HPDE6-E6E7 (cell line): ENCODE measurements at regions not wholly inside any gene's neighbourhood (a gene's known extent, or its start where the extent isn't known, plus 50 kb on each side); places are given as distances from the start of the nearest gene placed in this dataset.

Source experiments
- DNase-seq: peaks from one replicate; pipeline ENCODE4 v3.0.0; 2011; ENCODE audit warnings: missing footprints; ENCODE audit errors: extremely low spot score

- DNase-seq = no peak
Measured at GRCh38 chr6:120108061-120108795, 758.7 kb upstream of the MAN1A1 start.

- no peak for DNase-seq
Measured at GRCh38 chr6:120103618-120104017, 754.1 kb upstream of the MAN1A1 start.

GRCh38 chr6:120096696-120097260, 747.2 kb upstream of the MAN1A1 start:
- no peak for DNase-seq

GRCh38 chr6:120083186-120083585, 733.6 kb upstream of the MAN1A1 start:
- no peak for DNase-seq

GRCh38 chr6:120077489-120077888, 727.9 kb upstream of the MAN1A1 start:
- DNase-seq = peak; percentile 2

- no peak for DNase-seq
Measured at GRCh38 chr6:120058410-120058809, 708.8 kb upstream of the MAN1A1 start.

- DNase-seq = no peak
Measured at GRCh38 chr6:120056085-120056484, 706.5 kb upstream of the MAN1A1 start.

- no peak for DNase-seq
Measured at GRCh38 chr6:120055071-120055470, 705.5 kb upstream of the MAN1A1 start.

- no peak for DNase-seq
Measured at GRCh38 chr6:120039664-120040063, 690.1 kb upstream of the MAN1A1 start.

- DNase-seq = no peak
Measured at GRCh38 chr6:120031837-120032236, 682.3 kb upstream of the MAN1A1 start.

- DNase-seq = no peak
Measured at GRCh38 chr6:120026791-120027190, 677.2 kb upstream of the MAN1A1 start.

GRCh38 chr6:120010075-120010474, 660.5 kb upstream of the MAN1A1 start:
- DNase-seq = no peak

- no peak for DNase-seq
Measured at GRCh38 chr6:120005292-120005976, 655.9 kb upstream of the MAN1A1 start.

GRCh38 chr6:119986934-119987549, 637.5 kb upstream of the MAN1A1 start:
- DNase-seq = no peak

GRCh38 chr6:119985952-119986736, 636.6 kb upstream of the MAN1A1 start:
- DNase-seq = peak; percentile 1

- no peak for DNase-seq
Measured at GRCh38 chr6:119980802-119981201, 631.2 kb upstream of the MAN1A1 start.

GRCh38 chr6:119979862-119980261, 630.3 kb upstream of the MAN1A1 start:
- no peak for DNase-seq

- DNase-seq = peak; percentile 12
Measured at GRCh38 chr6:119978274-119978889, 628.8 kb upstream of the MAN1A1 start.

GRCh38 chr6:119974430-119975159, 625.0 kb upstream of the MAN1A1 start:
- DNase-seq = no peak

- DNase-seq = no peak
Measured at GRCh38 chr6:119966484-119966883, 616.9 kb upstream of the MAN1A1 start.

- DNase-seq = no peak
Measured at GRCh38 chr6:119965900-119966299, 616.3 kb upstream of the MAN1A1 start.
